T-helper 1 cell (primary cell): ENCODE measurements at regions not wholly inside any gene's neighbourhood (a gene's known extent, or its start where the extent isn't known, plus 50 kb on each side); places are given as distances from the start of the nearest gene placed in this dataset.

ENCODE experiments used
- DNase-seq, 5 donors: peaks; one replicate each; pipeline ENCODE4 v3.0.0-alpha.2; 2012 to 2020

GRCh38 chr1:217193151-217193550 is 437.7 kb downstream of the GPATCH2 start:
- no peak for DNase-seq

GRCh38 chr1:217191441-217191840 is 439.4 kb downstream of the GPATCH2 start:
- no peak for DNase-seq

DNA sequence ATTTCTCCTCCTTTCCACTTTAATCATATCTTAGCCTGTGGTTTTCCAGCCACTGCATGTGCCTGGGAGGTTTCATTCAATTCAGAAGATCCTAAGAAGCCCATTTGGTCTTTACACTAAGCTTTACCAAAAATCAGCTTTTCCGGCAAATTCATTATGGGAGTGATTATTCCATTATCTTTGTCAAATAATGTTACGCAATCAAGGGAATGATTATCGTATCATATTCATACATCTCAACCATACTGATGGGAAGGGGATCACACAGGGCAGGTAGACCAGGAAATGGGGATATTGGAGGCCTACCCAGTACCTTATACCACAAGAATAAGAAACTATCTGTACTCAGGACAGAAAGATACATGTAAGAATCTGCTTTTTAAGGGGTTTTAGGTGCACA is 440.5 kb downstream of the GPATCH2 start:
- no peak for DNase-seq

DNA sequence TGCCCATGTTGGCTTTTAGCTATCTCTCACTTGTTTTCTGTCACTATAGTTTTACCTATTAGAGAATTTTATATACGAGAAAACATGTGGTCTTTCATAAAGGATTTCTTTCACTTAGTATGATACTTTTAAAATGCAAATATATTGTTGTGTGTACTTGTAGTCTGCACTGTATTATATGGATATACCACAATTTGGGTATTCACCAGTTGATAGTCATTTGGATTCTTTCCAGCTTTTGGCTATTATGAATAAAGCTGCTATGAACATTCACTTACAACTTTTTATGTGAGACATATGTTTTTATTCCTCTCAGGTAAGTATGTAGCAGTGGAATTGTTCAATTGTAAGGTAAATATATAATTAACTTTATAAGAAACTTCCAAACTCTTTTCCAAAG is 441.5 kb downstream of the GPATCH2 start:
- DNase-seq = no peak

DNA sequence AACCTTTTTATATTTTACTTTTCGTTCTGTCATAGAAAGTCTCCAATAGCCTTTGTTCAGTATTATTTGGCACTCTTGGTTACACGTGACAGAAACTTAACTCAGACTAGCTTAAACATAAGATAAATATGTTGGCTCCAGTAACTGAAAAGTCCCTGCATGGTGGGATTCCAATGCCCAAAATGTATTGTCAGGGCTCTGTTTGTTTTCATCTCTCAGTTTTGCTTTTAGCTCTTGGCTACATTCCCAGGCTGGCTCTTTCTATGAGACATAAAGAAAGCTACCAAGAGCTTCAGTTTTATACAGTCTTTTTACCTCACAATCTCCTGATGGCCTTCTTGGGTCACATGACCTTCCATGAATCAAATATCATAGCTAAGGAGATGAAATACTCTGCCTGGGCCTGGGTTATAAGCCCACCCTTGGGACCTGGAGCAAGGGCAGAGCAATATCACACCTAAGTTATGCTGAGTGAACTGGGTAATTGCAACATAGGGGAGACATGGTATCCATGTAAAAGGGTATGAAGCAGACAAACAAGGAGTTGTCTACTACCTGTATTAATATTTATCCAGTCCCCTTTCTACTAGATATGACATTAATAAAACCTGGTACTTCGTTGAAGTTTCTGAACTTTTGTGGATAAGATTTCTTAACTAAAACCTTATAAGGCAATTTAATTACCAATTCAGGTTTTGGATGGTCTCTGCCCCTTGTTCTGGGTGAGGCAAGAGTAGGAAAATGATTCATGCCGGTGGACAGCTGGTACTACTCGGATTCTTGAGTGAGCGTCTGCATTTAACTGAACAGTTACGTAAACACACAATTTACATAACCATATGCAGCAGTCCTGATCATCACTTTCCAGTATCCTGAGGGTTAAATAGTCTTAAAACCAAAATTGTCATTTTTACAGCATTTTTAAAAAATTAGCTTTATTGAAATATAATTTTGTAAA is 442.3 kb downstream of the GPATCH2 start:
- no peak for DNase-seq

GRCh38 chr1:217186664-217187063 is 444.2 kb downstream of the GPATCH2 start:
- DNase-seq = no peak

- no peak for DNase-seq
These were observed 446.0 kb downstream of the GPATCH2 start for GRCh38 chr1:217184854-217185253.

DNA sequence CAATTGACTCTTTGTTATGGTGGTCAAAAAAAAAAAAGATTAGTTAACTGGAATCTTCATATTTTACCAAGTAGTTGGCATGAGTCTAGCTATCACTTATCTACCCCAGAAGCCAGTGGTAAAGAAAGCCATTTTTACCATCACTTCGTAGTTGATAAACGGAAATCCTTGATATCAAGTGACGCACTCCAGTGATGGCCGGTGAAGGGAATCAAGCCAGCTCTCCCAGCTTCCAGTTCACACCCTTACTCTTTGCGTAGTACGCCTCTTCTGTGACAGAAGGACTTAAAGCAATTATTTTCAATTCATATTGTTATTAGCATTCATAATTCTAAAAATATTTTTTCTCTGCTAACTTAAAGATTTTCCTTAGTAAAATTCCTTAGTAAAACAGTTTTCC is 447.9 kb downstream of the GPATCH2 start:
- DNase-seq = no peak

DNA sequence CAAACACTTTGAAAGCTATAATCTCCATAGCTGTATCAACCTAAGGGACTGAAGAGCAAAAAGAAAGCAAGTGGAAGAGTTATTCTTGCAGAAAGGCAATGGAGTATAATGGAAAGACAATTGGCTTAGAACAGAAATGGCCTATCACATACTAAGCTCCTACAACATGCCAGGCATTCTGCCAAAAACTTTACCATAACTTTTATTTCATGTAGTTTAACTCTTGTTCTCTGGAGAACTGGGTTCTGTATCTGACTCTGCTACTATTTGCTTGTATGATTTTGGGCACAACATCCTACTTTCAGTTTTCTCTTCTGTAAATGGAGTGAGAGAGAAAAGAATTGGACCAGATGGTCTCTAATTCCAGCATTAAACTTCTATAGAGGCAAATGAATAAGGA is 449.1 kb downstream of the GPATCH2 start:
- DNase-seq = no peak

DNA sequence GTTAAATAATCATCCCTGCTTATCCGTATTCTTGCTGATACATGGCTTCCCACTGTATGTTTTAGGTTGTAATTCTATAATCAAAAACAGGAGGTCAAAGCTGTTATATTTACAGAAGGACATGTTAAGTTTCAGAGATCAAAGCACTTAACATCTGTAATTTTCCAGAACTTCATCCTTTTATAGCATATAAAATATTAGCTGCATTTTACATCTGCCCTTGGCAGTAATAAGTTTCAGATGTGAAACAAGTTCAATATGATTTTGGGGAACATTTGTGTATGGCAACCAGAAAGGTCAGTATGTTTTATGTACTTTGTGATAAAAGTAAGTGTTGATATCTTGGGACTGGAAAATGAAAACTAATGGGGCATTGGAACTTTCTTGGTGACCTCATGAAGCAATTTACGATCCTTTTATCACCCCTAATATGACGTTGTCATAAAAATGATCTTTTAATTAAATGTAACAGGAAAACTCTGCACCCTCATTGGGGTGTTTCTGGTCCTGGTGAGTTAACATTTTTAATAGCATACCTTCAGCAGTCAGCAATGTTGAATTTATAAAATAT is 449.6 kb downstream of the GPATCH2 start:
- no peak for DNase-seq

DNA sequence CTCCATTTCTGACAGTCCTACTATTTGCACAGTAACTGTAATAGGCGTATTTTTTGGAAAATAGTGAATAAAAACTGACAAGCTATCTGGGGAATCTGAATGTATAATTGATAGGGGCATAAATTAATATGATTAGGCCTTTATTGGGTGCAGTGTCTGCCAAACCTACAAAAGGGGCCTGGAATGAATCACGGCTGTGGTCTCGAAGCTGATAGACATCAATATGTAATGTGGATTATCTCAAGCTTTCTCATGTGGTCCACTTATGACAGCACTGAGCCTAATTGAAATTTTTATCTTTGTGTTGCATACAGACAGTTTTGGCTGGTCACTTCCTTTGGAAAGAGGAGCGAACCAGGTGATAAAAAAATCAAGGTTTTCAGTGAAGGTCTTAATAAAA is 450.4 kb downstream of the GPATCH2 start:
- DNase-seq = no peak

DNA sequence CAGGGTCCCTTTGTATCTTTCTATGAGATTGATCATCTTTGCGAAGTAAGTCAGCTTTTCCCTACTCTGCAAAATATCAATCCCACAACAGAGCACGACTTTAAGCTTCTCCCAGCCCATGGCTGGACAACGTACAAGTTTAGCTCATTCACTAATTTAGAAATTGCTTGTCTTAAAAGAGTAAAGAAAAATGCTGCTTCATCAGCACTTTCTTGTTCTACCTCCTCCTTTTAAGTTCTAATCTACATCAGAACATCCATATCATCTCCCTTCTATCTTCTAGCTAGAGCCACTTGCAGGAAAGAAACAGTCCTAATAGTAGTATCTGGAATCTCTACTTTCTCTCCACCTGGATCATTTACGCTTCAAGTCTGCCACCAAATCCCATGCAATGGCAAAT is 441.2 kb upstream of the ESRRG start:
- DNase-seq = no peak

DNA sequence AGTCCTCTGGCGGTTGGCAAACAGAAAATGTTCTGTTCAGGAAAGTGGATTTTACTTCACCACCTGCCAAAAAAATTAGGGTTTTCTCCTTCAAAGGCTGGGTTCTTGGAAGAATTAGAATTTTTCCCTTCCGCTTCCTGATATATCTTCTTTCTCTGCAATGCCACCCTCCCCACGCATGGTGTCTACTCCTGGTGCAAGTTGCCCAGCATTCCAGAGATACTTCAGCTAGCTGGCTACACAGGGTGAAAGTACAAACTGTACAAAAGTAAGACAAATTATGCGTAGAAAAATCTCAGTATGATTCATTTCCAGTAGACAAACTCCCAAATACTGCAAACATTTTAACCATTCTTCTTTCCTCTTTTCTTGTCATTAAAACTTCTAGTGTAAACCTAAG is 430.1 kb upstream of the ESRRG start:
- DNase-seq = no peak

DNA sequence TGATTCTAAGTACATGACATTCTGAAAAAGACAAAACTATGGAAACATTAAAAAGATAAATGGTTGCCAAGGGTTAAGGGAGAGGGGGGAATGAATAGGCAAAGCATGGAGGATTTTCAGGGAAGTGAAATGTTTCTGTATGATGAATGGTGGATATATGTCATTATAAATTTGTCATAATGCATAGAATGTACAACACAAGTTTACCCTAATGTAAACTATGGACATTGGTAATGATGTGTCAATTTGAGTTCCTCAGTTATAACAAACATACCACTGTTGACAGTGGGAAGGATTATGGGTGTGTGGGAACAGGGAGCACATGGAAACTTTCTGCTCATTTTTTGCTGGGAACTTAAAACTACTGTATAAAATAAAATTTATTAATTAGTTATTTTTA is 427.1 kb upstream of the ESRRG start:
- DNase-seq = no peak

DNA sequence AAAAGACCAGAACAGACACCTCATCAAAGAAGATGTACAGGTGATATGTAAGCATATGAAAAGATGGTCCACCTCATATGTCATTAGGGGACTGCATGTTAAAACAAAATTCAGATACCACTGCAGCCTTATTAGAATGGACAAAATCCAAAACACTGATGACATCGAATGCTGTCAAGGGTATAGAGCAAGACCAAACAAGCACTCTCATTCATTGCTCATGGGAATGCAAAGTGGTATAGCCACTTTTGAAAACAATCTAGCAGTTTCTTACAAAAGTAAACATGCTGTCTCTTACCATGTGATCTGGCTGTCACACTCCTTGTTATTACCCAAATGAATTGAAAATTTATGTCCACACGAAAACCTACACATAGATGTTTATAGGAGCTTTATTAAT is 426.6 kb upstream of the ESRRG start:
- DNase-seq = no peak

DNA sequence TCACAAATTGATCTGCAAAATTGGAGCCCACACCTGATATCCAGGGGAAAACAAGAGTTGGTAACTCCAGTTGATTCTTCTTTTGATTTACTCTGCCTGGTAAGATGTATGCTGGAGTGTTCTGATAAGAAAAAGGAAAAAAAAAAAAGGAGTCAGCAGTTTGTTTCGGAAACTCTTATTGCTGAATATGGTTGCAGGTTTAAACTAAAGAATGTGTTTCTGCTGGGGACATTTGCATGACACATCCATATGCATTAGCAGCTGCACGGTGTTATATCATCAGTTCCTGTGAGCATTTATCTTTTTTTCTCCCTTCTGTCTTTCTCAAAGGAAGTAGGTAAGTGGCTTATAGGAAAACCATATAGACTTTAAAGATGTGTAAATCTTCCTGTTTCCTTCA is 418.5 kb upstream of the ESRRG start:
- no peak for DNase-seq

- no peak for DNase-seq
These were observed 417.0 kb upstream of the ESRRG start for GRCh38 chr1:217140041-217140901.

DNA sequence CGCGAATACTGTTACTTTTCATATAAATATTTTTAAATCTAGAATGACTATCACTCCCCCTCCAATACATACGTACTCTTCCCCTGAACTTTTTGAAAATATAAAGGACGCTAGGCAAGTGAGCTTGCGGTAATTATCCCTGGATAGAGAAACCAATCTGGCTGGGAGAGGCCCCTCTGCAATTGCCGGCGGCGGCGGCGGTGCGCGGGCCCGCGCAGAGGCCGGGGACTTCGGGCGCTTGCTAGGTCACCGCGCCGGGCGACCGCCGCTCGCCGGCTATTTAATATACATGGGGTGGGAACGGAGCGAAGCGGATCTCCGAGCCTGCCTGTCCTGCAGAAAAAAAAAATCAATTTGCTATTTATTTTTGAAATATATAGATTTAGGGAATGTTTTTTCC is 416.3 kb upstream of the ESRRG start:
- no peak for DNase-seq

DNA sequence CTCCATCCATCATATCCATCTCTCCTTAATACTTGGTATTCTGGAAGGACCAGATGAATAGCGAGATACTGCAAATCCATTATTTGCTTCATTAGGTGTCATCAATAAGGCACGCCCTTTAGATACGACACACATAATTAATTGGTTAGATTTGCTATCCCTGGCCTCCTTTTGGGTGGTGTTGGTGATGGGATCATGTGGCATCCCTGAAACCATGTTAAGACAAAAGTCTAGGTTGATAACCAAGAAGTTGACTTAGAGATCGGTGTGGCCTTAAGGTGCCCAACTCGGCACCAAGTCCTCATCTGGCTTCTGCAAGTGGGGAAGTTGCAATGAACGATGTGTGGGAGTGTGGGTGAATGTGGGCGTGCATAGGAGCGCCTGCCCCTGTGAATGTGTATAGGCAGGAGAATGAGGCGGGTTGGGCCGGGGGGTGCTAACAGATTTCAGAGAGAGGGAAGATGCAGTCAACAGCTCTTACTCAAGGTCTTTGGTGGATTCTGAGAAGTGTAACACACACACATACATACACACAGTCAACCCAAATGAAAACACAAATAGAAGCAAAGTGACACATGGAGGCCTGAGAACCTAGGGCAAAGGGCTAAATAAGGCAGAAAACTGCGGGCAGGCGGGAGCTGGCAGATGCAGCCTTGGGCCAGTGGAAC is 415.7 kb upstream of the ESRRG start:
- no peak for DNase-seq

DNA sequence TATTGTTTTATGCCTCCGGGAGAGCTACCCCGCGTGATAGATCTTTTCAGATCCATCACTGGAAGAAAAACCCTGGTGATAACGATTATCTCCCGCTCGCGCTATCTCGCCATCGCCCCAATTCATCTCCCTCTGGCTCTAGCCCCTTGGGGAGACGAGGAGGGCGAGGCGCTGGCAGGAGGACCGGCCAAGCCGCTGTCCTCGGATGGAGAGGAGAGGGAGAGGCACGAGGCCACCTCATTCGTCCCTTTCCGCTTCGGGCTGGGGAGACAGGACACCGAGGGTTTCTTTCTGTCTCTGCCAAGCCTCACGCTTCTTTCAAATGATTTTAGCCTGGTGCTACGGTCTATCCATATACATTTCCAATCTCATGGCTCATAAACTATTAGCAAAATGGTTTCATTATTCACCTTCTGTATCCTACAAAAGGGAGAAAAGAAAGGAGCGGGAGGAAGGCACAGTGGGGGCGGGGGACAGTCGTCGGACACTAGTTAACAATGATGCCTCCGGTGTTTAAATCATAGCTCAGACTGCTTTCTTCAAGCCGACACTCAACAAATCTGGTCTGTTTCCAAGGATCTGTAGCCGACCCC is 415.0 kb upstream of the ESRRG start:
- no peak for DNase-seq

DNA sequence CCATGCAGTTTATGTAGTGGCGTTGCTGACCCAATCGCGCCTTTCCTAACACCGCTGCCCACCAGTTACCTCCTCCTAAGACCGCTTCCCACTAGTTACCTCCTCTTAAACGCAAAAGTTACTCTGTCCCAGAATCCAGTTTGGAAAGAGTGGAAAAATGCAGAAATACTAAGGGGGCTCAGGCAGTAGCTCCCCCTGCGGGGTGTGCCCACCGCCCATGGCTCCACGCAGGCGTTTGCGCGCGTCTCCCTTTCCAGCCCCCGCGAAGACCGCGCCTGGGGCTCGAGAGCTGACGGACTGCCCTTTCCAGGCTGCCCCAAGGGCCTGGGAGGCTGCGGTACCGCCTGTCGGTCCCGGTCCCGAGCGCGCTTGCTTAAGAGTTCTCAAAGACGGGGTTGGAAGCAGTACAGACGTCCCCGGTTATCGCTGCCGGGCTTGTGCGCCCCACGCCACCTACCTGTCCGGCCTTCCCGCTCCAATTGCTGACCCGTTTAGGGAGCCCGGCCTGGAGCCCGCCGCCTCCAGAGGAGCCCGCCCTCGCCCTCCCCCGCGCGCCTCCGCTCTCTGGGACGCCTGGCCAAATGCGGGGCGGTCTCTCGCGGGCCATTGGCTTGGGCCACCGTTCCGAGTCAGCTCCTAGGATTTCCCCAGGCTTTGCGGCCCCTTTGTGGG is 414.1 kb upstream of the ESRRG start:
- DNase-seq = no peak

DNA sequence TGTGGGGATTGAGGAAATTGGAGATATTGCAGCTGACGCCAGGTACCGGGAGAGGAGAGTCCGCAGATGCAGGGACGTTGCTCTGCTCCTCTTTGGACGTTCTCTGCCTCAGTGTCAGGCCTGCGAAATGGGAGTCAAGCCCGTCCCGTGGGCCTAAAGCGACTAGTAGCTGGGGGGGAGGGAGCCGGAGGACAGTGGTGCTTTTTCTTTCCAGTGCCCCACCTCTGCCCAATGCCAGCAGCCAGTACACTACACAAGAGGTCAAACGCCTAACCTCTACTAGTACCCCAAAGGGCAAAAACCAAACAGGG is 413.6 kb upstream of the ESRRG start:
- DNase-seq = no peak
